Erythroblast (primary cell): ENCODE measurements at regions not wholly inside any gene's neighbourhood (a gene's known extent, or its start where the extent isn't known, plus 50 kb on each side); places are given as distances from the start of the nearest gene placed in this dataset.

ENCODE experiments used
- GATA1 ChIP-seq: IDR thresholded peaks from 2 replicates; pipeline ENCODE4 v1.6.1; 2011; ENCODE audit warnings: low read depth, mild to moderate bottlenecking, control low read depth, low read length, moderate library complexity
- POLR2A ChIP-seq: IDR thresholded peaks from 2 replicates; pipeline ENCODE4 v1.6.1; 2011; ENCODE audit warnings: mild to moderate bottlenecking, low read length

DNA sequence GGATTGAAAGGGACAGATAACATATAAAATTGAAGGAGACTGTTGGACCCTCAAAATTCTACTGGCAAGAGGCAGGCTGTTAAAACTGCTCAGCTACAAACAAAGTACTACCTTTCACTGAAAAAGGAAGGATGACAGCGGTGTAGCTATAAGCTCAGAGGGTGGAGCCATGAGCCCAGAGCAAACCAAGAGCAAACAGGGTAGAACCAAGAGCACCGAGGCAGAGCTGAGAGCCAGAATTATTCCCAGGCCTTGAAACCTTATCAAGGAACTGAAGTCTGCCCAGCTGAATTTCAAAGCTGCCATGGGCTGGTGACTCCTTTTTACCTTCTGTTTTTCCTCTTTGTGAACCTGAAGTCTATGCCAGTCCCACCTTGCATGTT lies 74.7 kb upstream of the SLC4A11 start:
- TF ChIP-seq POLR2A (no peak), GATA1 (no peak)
